Body of pancreas (tissue), 4 donors: ENCODE measurements at regions not wholly inside any gene's neighbourhood (a gene's known extent, or its start where the extent isn't known, plus 50 kb on each side); places are given as distances from the start of the nearest gene placed in this dataset.

Experiments used
- ATAC-seq: fragments of 150-250 bp; one replicate; pipeline ENCODE4 v1.9.1; 2016
- DNase-seq, 4 donors: peaks; one replicate each; pipeline ENCODE4 v3.0.0-alpha.2; 2019
- H3K27ac ChIP-seq, 4 donors: fragments of 200-600 bp; sonication (generic); 1 replicate in 3 of 4; 2 replicates in 1 of 4; pipeline versions ENCODE4 v1.5.1 to v1.6.1; 2016 to 2019; ENCODE audit warnings: mild to moderate bottlenecking in 1 of 4, mixed read lengths in 1 of 4, moderate library complexity in 1 of 4
- H3K27me3 ChIP-seq, 2 donors: fragments of 200-600 bp; sonication (generic); one replicate each; pipeline ENCODE4 v1.6.0; 2016; ENCODE audit warnings: mild to moderate bottlenecking in 1 of 2
- H3K36me3 ChIP-seq, 2 donors: fragments of 200-600 bp; sonication (generic); replicated peaks in 1 of 2; 2 replicates each; pipeline ENCODE4 v1.5.1; 2016; ENCODE audit warnings: low read depth in 2 of 2; ENCODE audit not compliant: insufficient read depth in 1 of 2
- H3K4me1 ChIP-seq: fragments of 200-600 bp; sonication (generic); one replicate; pipeline ENCODE4 v1.6.0; 2016
- H3K4me3 ChIP-seq, 2 donors: fragments of 200-600 bp; sonication (generic); 1 replicate in 1 of 2; 2 replicates in 1 of 2; pipeline ENCODE4 v1.5.1; 2016 to 2019
- H3K9me3 ChIP-seq, 3 donors: fragments of 200-600 bp; sonication (generic); 1 replicate in 2 of 3; 2 replicates in 1 of 3; pipeline ENCODE4 v1.5.1; 2016
- CTCF ChIP-seq, 7 experiments: fragments of 450-650 bp in 4 of 7; fragments of 200-600 bp in 3 of 7; sonication (generic) in 3 of 7; IDR thresholded peaks; one replicate each; pipeline ENCODE4 v1.5.1; 2016 to 2019; ENCODE audit warnings: antibody characterized with exemption in 7 of 7
- POLR2A ChIP-seq, 3 donors: fragments of 450-650 bp; IDR thresholded peaks; one replicate each; pipeline ENCODE4 v1.6.1; 2016; ENCODE audit warnings: antibody characterized with exemption in 3 of 3, mild to moderate bottlenecking in 2 of 3
- WGBS, 2 donors: methylation state at CpG; one replicate each; pipeline ENCODE4 v1.1.5; 2017; 5-methylcytosine and 5-hydroxymethylcytosine counted together
- intact Hi-C: fragments of 100-400 bp; cut with DNase I; formaldehyde crosslinking; loops from one replicate; pipeline ENCODE4 v1.15.1; 2023

- Histone ChIP-seq H3K4me3 (no peak overlapping the region), H3K9me3 (no peaks in the 10 kb centered on the region), H3K36me3 (no peaks in the 10 kb centered on the region), H3K27ac (no peak overlapping the region), H3K4me1 (no peaks in the 10 kb centered on the region), H3K27me3 (peaks cover 0 to 3% of the 10 kb centered on the region in 2 donors)
- TF ChIP-seq POLR2A (IDR thresholded peaks at IDR 0.05) (no peak), CTCF (IDR thresholded peaks at IDR 0.05) (no peak)
- intact Hi-C loops, result no loop called here
- DNase-seq, result no peak
- WGBS, 2 donors, result 62 to 71% methylated on average over 2 of the region's 2 CpGs
- no peak for ATAC-seq
Observed at GRCh38 chr9:90333226-90333625, 309.4 kb downstream of the DIRAS2 start.

- no peak overlapping the region for H3K4me3 ChIP-seq
- H3K36me3 ChIP-seq, result no peaks in the 10 kb centered on the region
- TF ChIP-seq POLR2A (IDR thresholded peaks at IDR 0.05) (no peak), CTCF (IDR thresholded peaks at IDR 0.05) (no peak)
- no peaks in the 10 kb centered on the region for H3K27me3 ChIP-seq
- DNase-seq (no peak), ATAC-seq (no peak)
- no peaks in the 10 kb centered on the region for H3K9me3 ChIP-seq
- H3K4me1 ChIP-seq, result no peaks in the 10 kb centered on the region
- H3K27ac ChIP-seq, result no peak overlapping the region
- intact Hi-C loops, result no loop called here
Observed at GRCh38 chr9:90340421-90340820, 302.2 kb downstream of the DIRAS2 start.

- Histone ChIP-seq H3K4me3 (no peak overlapping the region), H3K27me3 (no peaks in the 10 kb centered on the region), H3K4me1 (no peaks in the 10 kb centered on the region), H3K36me3 (no peaks in the 10 kb centered on the region), H3K9me3 (no peaks in the 10 kb centered on the region), H3K27ac (no peak overlapping the region)
- WGBS, 2 donors, result 57 to 70% methylated on average over 4 of the region's 4 CpGs
- no peak for TF ChIP-seq POLR2A (IDR thresholded peaks at IDR 0.05)
- TF ChIP-seq CTCF (IDR thresholded peaks at IDR 0.05), result no peak
- ATAC-seq, result no peak
- intact Hi-C loops, result no loop called here
- DNase-seq, result no peak
Observed at GRCh38 chr9:90342607-90343006, 300.0 kb downstream of the DIRAS2 start.

GRCh38 chr9:90343366-90343765 lies 299.3 kb downstream of the DIRAS2 start:
- H3K27ac ChIP-seq, result no peak overlapping the region
- no peak overlapping the region for H3K4me3 ChIP-seq
- H3K9me3 ChIP-seq, result no peaks in the 10 kb centered on the region
- TF ChIP-seq CTCF (IDR thresholded peaks at IDR 0.05), result no peak
- no peak for TF ChIP-seq POLR2A (IDR thresholded peaks at IDR 0.05)
- WGBS, 2 donors, result 74 to 81% methylated on average over 3 of the region's 3 CpGs
- no peaks in the 10 kb centered on the region for H3K4me1 ChIP-seq
- intact Hi-C loops, result no loop called here
- ATAC-seq, result no peak
- no peaks in the 10 kb centered on the region for H3K36me3 ChIP-seq
- DNase-seq, result no peak
- no peaks in the 10 kb centered on the region for H3K27me3 ChIP-seq

- ATAC-seq (no peak), DNase-seq (no peak)
- H3K36me3 ChIP-seq, result no peaks in the 10 kb centered on the region
- 29 to 35% methylated on average over 1 of the region's 1 CpG for WGBS, 2 donors
- no peaks in the 10 kb centered on the region for H3K4me1 ChIP-seq
- no peak overlapping the region for H3K4me3 ChIP-seq
- intact Hi-C loops, result no loop called here
- H3K9me3 ChIP-seq, result no peaks in the 10 kb centered on the region
- TF ChIP-seq CTCF (IDR thresholded peaks at IDR 0.05) (no peak), POLR2A (IDR thresholded peaks at IDR 0.05) (no peak)
- H3K27me3 ChIP-seq, result no peaks in the 10 kb centered on the region
- H3K27ac ChIP-seq, result no peak overlapping the region
Observed at GRCh38 chr9:90343991-90344390, 298.6 kb downstream of the DIRAS2 start.
